HL-60 (cell line): ENCODE measurements at regions not wholly inside any gene's neighbourhood (a gene's known extent, or its start where the extent isn't known, plus 50 kb on each side); places are given as distances from the start of the nearest gene placed in this dataset.

Source experiments
- DNase-seq, 2 experiments: peaks; one replicate each; pipeline ENCODE4 v3.0.0-alpha.2; 2010 to 2020; ENCODE audit warnings: low read depth in 1 of 2, low spot score in 1 of 2
- H3K27ac ChIP-seq: fragments of 250-450 bp; sonication (Bioruptor Pico); replicated peaks from 2 replicates; pipeline ENCODE4 v1.5.1; 2020; ENCODE audit warnings: mild to moderate bottlenecking, moderate library complexity
- H3K27me3 ChIP-seq: fragments of 250-450 bp; sonication (Bioruptor Pico); 2 replicates; pipeline ENCODE4 v1.5.1; 2021; ENCODE audit warnings: mild to moderate bottlenecking, moderate library complexity; ENCODE audit not compliant: insufficient read depth, poor library complexity, severe bottlenecking
- H3K4me3 ChIP-seq: replicated peaks from 2 replicates; pipeline ENCODE4 v1.5.1; 2011; ENCODE audit warnings: mild to moderate bottlenecking, control low read depth, low read length; ENCODE audit not compliant: insufficient read depth
- CTCF ChIP-seq: IDR thresholded peaks from one replicate; pipeline ENCODE4 v1.5.1; 2011; ENCODE audit warnings: low read length, control low read depth, inconsistent platforms; ENCODE audit not compliant: insufficient read depth
- GABPA ChIP-seq: IDR thresholded peaks from 2 replicates; pipeline ENCODE4 v1.6.1; 2012; ENCODE audit warnings: low read depth
- POLR2AphosphoS5 ChIP-seq: IDR thresholded peaks from 2 replicates; pipeline ENCODE4 v1.6.1; 2012; ENCODE audit warnings: low read depth
- REST ChIP-seq: IDR thresholded peaks from 2 replicates; pipeline ENCODE4 v1.6.1; 2012; ENCODE audit warnings: low read depth; ENCODE audit not compliant: insufficient replicate concordance
- SPI1 ChIP-seq: IDR thresholded peaks from 2 replicates; pipeline ENCODE4 v1.6.1; 2012; ENCODE audit warnings: low read depth, mild to moderate bottlenecking, borderline replicate concordance

GRCh38 chr3:101084404-101084803 lies 91.2 kb upstream of the ABI3BP start:
- no peak for DNase-seq
- no peak overlapping the region for H3K27ac ChIP-seq
- TF ChIP-seq CTCF: no peak
- no peak for TF ChIP-seq GABPA
- no peak for TF ChIP-seq REST
- H3K4me3 ChIP-seq: no peak overlapping the region
- no peaks in the 10 kb centered on the region for H3K27me3 ChIP-seq

- no peak for TF ChIP-seq CTCF
- TF ChIP-seq SPI1: no peak
- no peak for TF ChIP-seq GABPA
- TF ChIP-seq POLR2AphosphoS5: no peak
- TF ChIP-seq REST: no peak
Measured at GRCh38 chr3:101081999-101082398, 88.8 kb upstream of the ABI3BP start.

GRCh38 chr3:101081446-101081845 lies 88.2 kb upstream of the ABI3BP start:
- no peak for DNase-seq
- H3K27ac ChIP-seq: no peak overlapping the region
- TF ChIP-seq SPI1: no peak
- TF ChIP-seq REST: no peak
- no peak for TF ChIP-seq CTCF
- TF ChIP-seq POLR2AphosphoS5: no peak
- TF ChIP-seq GABPA: no peak

More at GRCh38 chr3:101081999-101082398, 88.8 kb upstream of the ABI3BP start:
- Histone ChIP-seq H3K27me3 (no peaks in the 10 kb centered on the region), H3K4me3 (no peak overlapping the region), H3K27ac (no peak overlapping the region)
- DNase-seq: no peak

More at GRCh38 chr3:101081446-101081845, 88.2 kb upstream of the ABI3BP start:
- H3K27me3 ChIP-seq: no peaks in the 10 kb centered on the region
- H3K4me3 ChIP-seq: no peak overlapping the region
